ENCODE measurements at regions not wholly inside any gene's neighbourhood (a gene's known extent, or its start where the extent isn't known, plus 50 kb on each side); places are given as distances from the start of the nearest gene placed in this dataset.

- no peaks in the 10 kb centered on the region for H3K4me1 ChIP-seq
- DNase-seq = no peak
- no peak for TF ChIP-seq POLR2A (IDR thresholded peaks at IDR 0.05)
- TF ChIP-seq, protein P1, sequence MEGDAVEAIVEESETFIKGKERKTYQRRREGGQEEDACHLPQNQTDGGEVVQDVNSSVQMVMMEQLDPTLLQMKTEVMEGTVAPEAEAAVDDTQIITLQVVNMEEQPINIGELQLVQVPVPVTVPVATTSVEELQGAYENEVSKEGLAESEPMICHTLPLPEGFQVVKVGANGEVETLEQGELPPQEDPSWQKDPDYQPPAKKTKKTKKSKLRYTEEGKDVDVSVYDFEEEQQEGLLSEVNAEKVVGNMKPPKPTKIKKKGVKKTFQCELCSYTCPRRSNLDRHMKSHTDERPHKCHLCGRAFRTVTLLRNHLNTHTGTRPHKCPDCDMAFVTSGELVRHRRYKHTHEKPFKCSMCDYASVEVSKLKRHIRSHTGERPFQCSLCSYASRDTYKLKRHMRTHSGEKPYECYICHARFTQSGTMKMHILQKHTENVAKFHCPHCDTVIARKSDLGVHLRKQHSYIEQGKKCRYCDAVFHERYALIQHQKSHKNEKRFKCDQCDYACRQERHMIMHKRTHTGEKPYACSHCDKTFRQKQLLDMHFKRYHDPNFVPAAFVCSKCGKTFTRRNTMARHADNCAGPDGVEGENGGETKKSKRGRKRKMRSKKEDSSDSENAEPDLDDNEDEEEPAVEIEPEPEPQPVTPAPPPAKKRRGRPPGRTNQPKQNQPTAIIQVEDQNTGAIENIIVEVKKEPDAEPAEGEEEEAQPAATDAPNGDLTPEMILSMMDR (IDR thresholded peaks at IDR 0.05) = no peak
- H3K9me3 ChIP-seq = no peaks in the 10 kb centered on the region
- H3K36me3 ChIP-seq = no peaks in the 10 kb centered on the region
- intact Hi-C loops (cut with DNase I; ENCODE audit: low total_unique reads) = no loop called here
- H3K27me3 ChIP-seq = no peaks in the 10 kb centered on the region
- H3K4me3 ChIP-seq = no peak overlapping the region
- H3K27ac ChIP-seq = no peak overlapping the region
Observed at GRCh38 chr7:118039963-118040489, 143.9 kb upstream of the LSM8 start.

DNA sequence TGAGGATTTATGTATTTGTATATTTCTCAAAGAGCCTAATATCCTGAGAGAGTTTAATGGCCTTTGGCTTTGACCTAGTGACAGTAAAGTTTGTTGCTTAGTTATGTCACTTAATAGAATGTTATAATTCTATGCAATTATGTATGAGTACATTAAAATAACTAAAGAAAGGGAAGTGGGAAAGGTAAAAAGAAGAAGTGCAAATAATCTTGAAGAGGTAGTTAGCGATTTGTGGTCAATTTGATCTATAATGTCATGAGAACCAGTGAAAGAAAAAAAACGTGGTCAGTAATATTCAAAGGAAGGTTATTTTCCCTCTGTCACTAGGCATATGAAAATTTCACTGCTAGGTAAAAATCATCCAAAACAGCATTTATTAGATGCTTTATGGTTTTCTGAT is 143.4 kb upstream of the LSM8 start:
- Histone ChIP-seq H3K27ac (no peak overlapping the region), H3K4me1 (no peaks in the 10 kb centered on the region), H3K36me3 (no peaks in the 10 kb centered on the region), H3K4me3 (no peak overlapping the region), H3K27me3 (no peaks in the 10 kb centered on the region), H3K9me3 (no peaks in the 10 kb centered on the region)
- DNase-seq = no peak
- intact Hi-C loops (cut with DNase I; ENCODE audit: low total_unique reads) = no loop called here
- TF ChIP-seq, protein P1 (IDR thresholded peaks at IDR 0.05) = no peak
- no peak for TF ChIP-seq POLR2A (IDR thresholded peaks at IDR 0.05)

DNA sequence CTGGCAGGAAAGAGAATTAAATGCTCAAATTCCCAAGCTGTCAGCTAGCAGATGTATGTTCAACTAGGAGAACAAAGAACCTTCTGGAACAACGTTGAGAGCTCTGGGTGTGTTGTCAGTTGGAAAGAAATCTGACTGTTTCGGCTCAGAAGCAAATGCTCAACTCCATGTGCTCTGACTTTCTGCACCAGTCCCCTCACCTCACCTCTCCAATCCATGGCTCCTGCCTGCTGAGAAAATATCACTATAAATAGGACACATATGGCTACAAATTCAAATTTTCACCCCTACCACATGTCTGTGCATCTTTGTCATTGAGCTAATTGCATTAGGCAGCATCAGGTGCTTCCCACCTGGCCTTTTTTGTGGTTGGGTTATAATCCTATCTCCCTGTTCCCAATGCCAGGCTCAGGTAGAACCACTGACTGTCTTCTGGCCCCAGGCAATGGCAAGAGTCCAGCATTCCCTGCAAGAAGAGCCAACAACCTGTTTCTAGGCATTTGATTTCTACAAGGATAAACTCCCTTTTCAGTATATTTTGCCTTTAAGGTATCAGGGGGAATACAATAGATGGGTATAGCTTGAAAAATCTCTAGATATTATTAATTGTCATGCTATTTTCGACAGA is 142.6 kb upstream of the LSM8 start:
- Histone ChIP-seq H3K27me3 (no peaks in the 10 kb centered on the region), H3K9me3 (no peaks in the 10 kb centered on the region), H3K4me3 (no peak overlapping the region), H3K27ac (no peak overlapping the region), H3K36me3 (no peaks in the 10 kb centered on the region), H3K4me1 (no peaks in the 10 kb centered on the region)
- intact Hi-C loops (cut with DNase I; ENCODE audit: low total_unique reads) = no loop called here
- no peak for TF ChIP-seq POLR2A (IDR thresholded peaks at IDR 0.05)
- TF ChIP-seq, protein P1 (IDR thresholded peaks at IDR 0.05) = no peak
- no peak for DNase-seq

DNA sequence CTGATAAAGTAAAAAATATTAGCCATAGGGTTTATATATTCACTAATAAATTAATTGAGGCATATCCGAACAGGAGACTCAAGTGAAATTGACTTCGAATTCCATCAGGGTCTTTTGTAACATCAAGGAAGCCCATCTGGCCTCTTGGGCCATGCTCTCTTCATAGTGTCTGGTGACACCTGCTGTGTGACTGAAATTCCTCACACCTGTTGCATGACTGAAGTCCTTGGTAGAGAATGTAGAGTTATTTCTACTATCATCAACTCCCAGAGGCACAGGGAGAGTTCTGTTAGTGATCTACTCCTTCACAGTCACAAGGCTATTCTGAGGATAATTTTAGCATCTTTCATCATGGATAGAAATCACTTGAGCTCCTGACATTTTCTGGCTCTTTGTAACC is 138.3 kb upstream of the LSM8 start:
- H3K27me3 ChIP-seq = no peaks in the 10 kb centered on the region
- no peak overlapping the region for H3K27ac ChIP-seq
- no peak for DNase-seq
- intact Hi-C loops (cut with DNase I; ENCODE audit: low total_unique reads) = no loop called here
- H3K9me3 ChIP-seq = no peaks in the 10 kb centered on the region
- TF ChIP-seq, protein P1 (IDR thresholded peaks at IDR 0.05) = no peak
- TF ChIP-seq POLR2A (IDR thresholded peaks at IDR 0.05) = no peak
- H3K36me3 ChIP-seq = no peaks in the 10 kb centered on the region
- no peaks in the 10 kb centered on the region for H3K4me1 ChIP-seq
- no peak overlapping the region for H3K4me3 ChIP-seq

DNA sequence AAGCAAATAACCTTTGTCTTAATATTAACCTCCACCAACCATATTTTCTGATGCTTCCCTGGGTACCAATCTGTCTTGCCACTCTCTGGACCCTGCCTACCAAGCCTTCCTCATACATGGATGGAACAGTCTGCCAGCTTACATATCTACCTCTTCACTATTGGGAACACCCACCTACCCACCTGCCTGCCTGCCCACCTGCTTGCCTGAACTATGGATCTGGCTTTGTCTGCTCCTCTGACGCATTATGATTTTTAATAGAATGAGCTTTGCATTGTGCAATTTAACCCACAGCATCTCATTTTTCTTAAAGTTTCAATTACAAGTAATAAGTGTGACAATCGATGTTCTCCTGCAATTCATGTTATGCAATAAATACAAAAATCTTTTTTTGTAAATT is 137.9 kb upstream of the LSM8 start:
- TF ChIP-seq, protein P1 (IDR thresholded peaks at IDR 0.05) = no peak
- TF ChIP-seq POLR2A (IDR thresholded peaks at IDR 0.05) = no peak
- no peaks in the 10 kb centered on the region for H3K4me1 ChIP-seq
- H3K27ac ChIP-seq = no peak overlapping the region
- intact Hi-C loops (cut with DNase I; ENCODE audit: low total_unique reads) = no loop called here
- H3K36me3 ChIP-seq = no peaks in the 10 kb centered on the region
- no peak overlapping the region for H3K4me3 ChIP-seq
- H3K9me3 ChIP-seq = no peaks in the 10 kb centered on the region
- no peaks in the 10 kb centered on the region for H3K27me3 ChIP-seq
- DNase-seq = no peak
